Liver (tissue), 8 donors: ENCODE measurements at regions not wholly inside any gene's neighbourhood (a gene's known extent, or its start where the extent isn't known, plus 50 kb on each side); places are given as distances from the start of the nearest gene placed in this dataset.

Experiments used
- DNase-seq: peaks from one replicate; pipeline ENCODE4 v3.0.0-alpha.2; 2017; ENCODE audit warnings: low spot score
- H3K27ac ChIP-seq, 2 donors: one replicate each; pipeline ENCODE4 v1.7.0; 2013; ENCODE audit warnings: inconsistent platforms in 2 of 2, low read length in 2 of 2, control low read depth in 1 of 2, low read depth in 1 of 2, mild to moderate bottlenecking in 1 of 2
- H3K27me3 ChIP-seq, 4 donors: one replicate each; pipeline versions ENCODE4 v1.6.1 to v1.7.0; 2013; ENCODE audit warnings: low read length in 3 of 4, inconsistent platforms in 1 of 4, mild to moderate bottlenecking in 1 of 4, moderate library complexity in 1 of 4; ENCODE audit not compliant: control insufficient read depth in 4 of 4, insufficient read depth in 4 of 4
- H3K36me3 ChIP-seq, 4 donors: one replicate each; pipeline versions ENCODE4 v1.6.1 to v1.7.0; 2013; ENCODE audit warnings: low read length in 3 of 4, mild to moderate bottlenecking in 3 of 4, low read depth in 1 of 4, moderate library complexity in 1 of 4; ENCODE audit not compliant: control insufficient read depth in 4 of 4, insufficient read depth in 3 of 4
- H3K4me1 ChIP-seq, 4 donors: one replicate each; pipeline versions ENCODE4 v1.6.1 to v1.7.0; 2013; ENCODE audit warnings: low read length in 3 of 4, mild to moderate bottlenecking in 3 of 4, moderate library complexity in 1 of 4; ENCODE audit not compliant: control insufficient read depth in 4 of 4, insufficient read depth in 4 of 4
- H3K4me3 ChIP-seq, 3 donors: one replicate each; pipeline versions ENCODE4 v1.6.1 to v1.7.0; 2013; ENCODE audit warnings: low read length in 3 of 3, control low read depth in 1 of 3, low read depth in 1 of 3, mild to moderate bottlenecking in 1 of 3
- H3K9ac ChIP-seq, 2 donors: one replicate each; pipeline ENCODE4 v1.7.0; 2013; ENCODE audit warnings: low read length in 2 of 2, mild to moderate bottlenecking in 2 of 2, moderate library complexity in 2 of 2, control low read depth in 1 of 2, low read depth in 1 of 2
- H3K9me3 ChIP-seq, 4 donors: one replicate each; pipeline versions ENCODE4 v1.6.1 to v1.7.0; 2013; ENCODE audit warnings: low read length in 3 of 4; ENCODE audit not compliant: control insufficient read depth in 4 of 4
- ATF3 ChIP-seq: IDR thresholded peaks from 2 replicates; pipeline ENCODE4 v1.6.1; 2016; ENCODE audit warnings: antibody characterized with exemption
- CTCF ChIP-seq: fragments of 150-350 bp; IDR thresholded peaks from 2 replicates; pipeline ENCODE4 v1.5.1; 2017; ENCODE audit warnings: improper control_type of control experiment, low read depth, low read length; ENCODE audit not compliant: missing input control
- EGR1 ChIP-seq, 2 donors: IDR thresholded peaks; 2 replicates each; pipeline ENCODE4 v1.6.1; 2016 to 2018; ENCODE audit warnings: antibody characterized with exemption in 2 of 2, low read depth in 2 of 2
- FOXA1 ChIP-seq: IDR thresholded peaks from 2 replicates; pipeline ENCODE4 v1.6.1; 2016; ENCODE audit warnings: antibody characterized with exemption
- FOXA2 ChIP-seq: IDR thresholded peaks from 2 replicates; pipeline ENCODE4 v1.6.1; 2016; ENCODE audit warnings: antibody characterized with exemption
- GABPA ChIP-seq, 2 donors: IDR thresholded peaks in 1 of 2; conservative IDR thresholded peaks in 1 of 2; 2 replicates each; pipeline ENCODE4 v1.6.1; 2016; ENCODE audit warnings: antibody characterized with exemption in 2 of 2, mild to moderate bottlenecking in 1 of 2, moderate library complexity in 1 of 2
- HNF4A ChIP-seq, 2 donors: conservative IDR thresholded peaks; 2 replicates each; pipeline ENCODE4 v1.6.1; 2016; ENCODE audit warnings: antibody characterized with exemption in 2 of 2, mild to moderate bottlenecking in 2 of 2
- HNF4G ChIP-seq: IDR thresholded peaks from 2 replicates; pipeline ENCODE4 v1.6.1; 2016; ENCODE audit warnings: antibody characterized with exemption
- JUND ChIP-seq, 2 donors: IDR thresholded peaks; 2 replicates each; pipeline ENCODE4 v1.6.1; 2016; ENCODE audit warnings: antibody characterized with exemption in 2 of 2
- MAX ChIP-seq: IDR thresholded peaks from 2 replicates; pipeline ENCODE4 v1.6.1; 2016; ENCODE audit warnings: antibody characterized with exemption
- NR2F2 ChIP-seq: IDR thresholded peaks from 2 replicates; pipeline ENCODE4 v1.6.1; 2016; ENCODE audit warnings: antibody characterized with exemption
- RAD21 ChIP-seq, 2 donors: IDR thresholded peaks; 2 replicates each; pipeline ENCODE4 v1.6.1; 2016; ENCODE audit warnings: antibody characterized with exemption in 2 of 2, mild to moderate bottlenecking in 2 of 2
- REST ChIP-seq: IDR thresholded peaks from 2 replicates; pipeline ENCODE4 v1.6.1; 2016; ENCODE audit warnings: antibody characterized with exemption, mild to moderate bottlenecking
- RXRA ChIP-seq, 2 donors: IDR thresholded peaks; 2 replicates each; pipeline ENCODE4 v1.6.1; 2017 to 2018; ENCODE audit warnings: antibody characterized with exemption in 2 of 2, mild to moderate bottlenecking in 1 of 2
- SP1 ChIP-seq: IDR thresholded peaks from 2 replicates; pipeline ENCODE4 v1.6.1; 2018; ENCODE audit warnings: antibody characterized with exemption, mild to moderate bottlenecking
- TAF1 ChIP-seq: conservative IDR thresholded peaks from 2 replicates; pipeline ENCODE4 v1.6.1; 2016; ENCODE audit warnings: antibody characterized with exemption, mild to moderate bottlenecking
- YY1 ChIP-seq: IDR thresholded peaks from 2 replicates; pipeline ENCODE4 v1.6.1; 2016; ENCODE audit warnings: antibody characterized with exemption, mild to moderate bottlenecking
- WGBS: extraction: QIAGEN DNeasy Blood & Tissue Kit; methylation state at CpG from one replicate; pipeline ENCODE4 v1.1.7; 2013; 5-methylcytosine and 5-hydroxymethylcytosine counted together
- TF ChIP-seq, protein P1 (sequence below): IDR thresholded peaks from 2 replicates; pipeline ENCODE4 v1.6.1; 2016; ENCODE audit warnings: antibody characterized with exemption
- donor health status: healthy.
- donor health status: healthy.
- donor health status: healthy.
- donor health status: healthy.
- donor health status: healthy.

DNA sequence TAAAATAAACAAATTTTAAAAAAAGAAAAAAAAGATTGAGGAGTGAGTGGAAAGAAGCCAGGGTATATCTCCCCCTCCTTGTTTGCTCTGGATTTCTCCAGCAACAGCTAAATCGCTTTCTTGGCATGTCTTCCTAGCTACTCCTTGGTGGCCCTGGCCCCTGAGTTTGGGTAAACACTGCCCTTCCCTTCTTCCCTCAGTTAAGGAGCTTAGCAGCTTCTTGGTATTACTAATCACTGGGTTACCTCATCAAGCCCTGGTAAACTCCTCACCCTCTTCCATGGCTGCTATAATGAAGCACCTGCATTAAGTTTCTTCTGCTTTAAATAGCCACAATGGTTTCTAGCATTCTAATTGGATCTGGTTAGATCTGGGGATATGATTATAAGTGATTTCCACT, 269.8 kb downstream of the FZD1 start:
- H3K27me3 ChIP-seq, result no peaks in the 10 kb centered on the region
- no peaks in the 10 kb centered on the region for H3K9me3 ChIP-seq
- H3K36me3 ChIP-seq, result no peaks in the 10 kb centered on the region
- no peak overlapping the region for H3K4me3 ChIP-seq
- no peak overlapping the region for H3K27ac ChIP-seq
- 79% methylated on average over 1 of the region's 1 CpG for WGBS
- H3K9ac ChIP-seq, result no peak overlapping the region
- no peak for DNase-seq
- TF ChIP-seq RAD21 (IDR thresholded peaks at IDR 0.05) (no peak), HNF4A (conservative IDR thresholded peaks at IDR 0.05) (no peak), ATF3 (no peak), FOXA2 (no peak), TAF1 (no peak), HNF4G (no peak), SP1 (no peak), NR2F2 (no peak), FOXA1 (no peak)
- no peaks in the 10 kb centered on the region for H3K4me1 ChIP-seq

DNA sequence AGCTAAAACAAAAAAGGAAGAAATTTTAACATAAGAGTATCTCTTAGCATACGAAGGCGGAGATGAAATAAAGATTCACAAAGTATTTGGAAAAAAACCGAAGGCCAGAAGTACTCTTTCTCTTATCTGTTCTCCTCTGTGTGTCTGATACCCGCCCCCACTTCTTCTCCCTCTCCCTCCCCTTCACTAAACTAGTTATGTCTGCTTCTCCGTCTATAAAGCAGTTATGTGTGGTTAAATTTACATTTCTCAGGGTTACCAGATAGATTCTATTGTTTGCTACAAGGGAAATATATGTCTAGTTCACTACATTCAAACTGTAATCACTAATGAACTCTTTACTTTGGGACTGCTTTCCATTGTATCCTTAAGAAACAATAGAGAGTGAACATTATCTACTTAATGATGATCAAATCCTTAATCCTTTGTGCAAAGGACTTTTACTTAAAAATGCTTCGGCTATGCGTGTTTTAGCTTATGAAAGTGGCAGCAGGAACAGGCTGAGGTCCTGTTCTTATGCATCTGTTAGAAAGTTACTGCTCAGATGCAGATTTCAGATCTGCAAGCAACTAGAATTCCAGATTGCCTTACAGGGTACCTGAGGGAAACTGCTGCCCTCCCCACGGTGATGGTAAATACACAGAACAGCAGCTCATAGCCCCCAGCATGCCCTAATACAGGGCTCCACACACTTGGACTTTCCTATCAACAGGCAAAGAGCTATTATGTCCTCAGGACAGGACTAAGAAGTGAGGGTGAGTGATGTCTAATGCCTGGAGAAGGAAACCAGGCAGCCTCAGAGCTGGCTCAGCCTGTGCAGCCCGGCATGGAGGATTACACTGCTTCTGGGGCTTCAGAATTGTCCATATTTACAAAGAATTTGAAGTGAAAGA, 273.3 kb downstream of the FZD1 start:
- Histone ChIP-seq H3K4me1 (no peaks in the 10 kb centered on the region), H3K27me3 (no peaks in the 10 kb centered on the region), H3K27ac (no peak overlapping the region), H3K9me3 (no peaks in the 10 kb centered on the region), H3K36me3 (no peaks in the 10 kb centered on the region), H3K9ac (no peak overlapping the region), H3K4me3 (no peak overlapping the region)
- WGBS, result 61% methylated on average over 9 of the region's 9 CpGs
- no peak for DNase-seq
- TF ChIP-seq YY1, result no peak
- no peak for TF ChIP-seq FOXA1
- no peak for TF ChIP-seq FOXA2
- no peak for TF ChIP-seq NR2F2
- no peak for TF ChIP-seq CTCF
- no peak for TF ChIP-seq HNF4G
- no peak for TF ChIP-seq SP1
- no peak for TF ChIP-seq HNF4A (conservative IDR thresholded peaks at IDR 0.05)
- TF ChIP-seq EGR1 (IDR thresholded peaks at IDR 0.05; ENCODE audit: low read depth in 2 of 2), result no peak
- TF ChIP-seq TAF1, result no peak
- TF ChIP-seq GABPA (IDR thresholded peaks at IDR 0.05 in 1 of 2, conservative IDR thresholded peaks at IDR 0.05 in 1 of 2), result no peak
- TF ChIP-seq MAX, result no peak
- no peak for TF ChIP-seq RXRA (IDR thresholded peaks at IDR 0.05)
- TF ChIP-seq, protein P1, sequence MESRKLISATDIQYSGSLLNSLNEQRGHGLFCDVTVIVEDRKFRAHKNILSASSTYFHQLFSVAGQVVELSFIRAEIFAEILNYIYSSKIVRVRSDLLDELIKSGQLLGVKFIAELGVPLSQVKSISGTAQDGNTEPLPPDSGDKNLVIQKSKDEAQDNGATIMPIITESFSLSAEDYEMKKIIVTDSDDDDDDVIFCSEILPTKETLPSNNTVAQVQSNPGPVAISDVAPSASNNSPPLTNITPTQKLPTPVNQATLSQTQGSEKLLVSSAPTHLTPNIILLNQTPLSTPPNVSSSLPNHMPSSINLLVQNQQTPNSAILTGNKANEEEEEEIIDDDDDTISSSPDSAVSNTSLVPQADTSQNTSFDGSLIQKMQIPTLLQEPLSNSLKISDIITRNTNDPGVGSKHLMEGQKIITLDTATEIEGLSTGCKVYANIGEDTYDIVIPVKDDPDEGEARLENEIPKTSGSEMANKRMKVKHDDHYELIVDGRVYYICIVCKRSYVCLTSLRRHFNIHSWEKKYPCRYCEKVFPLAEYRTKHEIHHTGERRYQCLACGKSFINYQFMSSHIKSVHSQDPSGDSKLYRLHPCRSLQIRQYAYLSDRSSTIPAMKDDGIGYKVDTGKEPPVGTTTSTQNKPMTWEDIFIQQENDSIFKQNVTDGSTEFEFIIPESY, result no peak
- TF ChIP-seq ATF3, result no peak
- TF ChIP-seq REST, result no peak
- no peak for TF ChIP-seq JUND (IDR thresholded peaks at IDR 0.05)
- no peak for TF ChIP-seq RAD21 (IDR thresholded peaks at IDR 0.05)
